CD4-positive, alpha-beta T cell treated with Interleukin-15 for 4 hours (primary cell): ENCODE measurements at regions not wholly inside any gene's neighbourhood (a gene's known extent, or its start where the extent isn't known, plus 50 kb on each side); places are given as distances from the start of the nearest gene placed in this dataset.

Experiments used
- DNase-seq: peaks from one replicate; pipeline ENCODE4 v3.0.0-alpha.2; 2020; ENCODE audit warnings: low spot score

GRCh38 chr12:3991798-3992580 is 118.8 kb upstream of the PARP11 start:
- DNase-seq: no peak

DNA sequence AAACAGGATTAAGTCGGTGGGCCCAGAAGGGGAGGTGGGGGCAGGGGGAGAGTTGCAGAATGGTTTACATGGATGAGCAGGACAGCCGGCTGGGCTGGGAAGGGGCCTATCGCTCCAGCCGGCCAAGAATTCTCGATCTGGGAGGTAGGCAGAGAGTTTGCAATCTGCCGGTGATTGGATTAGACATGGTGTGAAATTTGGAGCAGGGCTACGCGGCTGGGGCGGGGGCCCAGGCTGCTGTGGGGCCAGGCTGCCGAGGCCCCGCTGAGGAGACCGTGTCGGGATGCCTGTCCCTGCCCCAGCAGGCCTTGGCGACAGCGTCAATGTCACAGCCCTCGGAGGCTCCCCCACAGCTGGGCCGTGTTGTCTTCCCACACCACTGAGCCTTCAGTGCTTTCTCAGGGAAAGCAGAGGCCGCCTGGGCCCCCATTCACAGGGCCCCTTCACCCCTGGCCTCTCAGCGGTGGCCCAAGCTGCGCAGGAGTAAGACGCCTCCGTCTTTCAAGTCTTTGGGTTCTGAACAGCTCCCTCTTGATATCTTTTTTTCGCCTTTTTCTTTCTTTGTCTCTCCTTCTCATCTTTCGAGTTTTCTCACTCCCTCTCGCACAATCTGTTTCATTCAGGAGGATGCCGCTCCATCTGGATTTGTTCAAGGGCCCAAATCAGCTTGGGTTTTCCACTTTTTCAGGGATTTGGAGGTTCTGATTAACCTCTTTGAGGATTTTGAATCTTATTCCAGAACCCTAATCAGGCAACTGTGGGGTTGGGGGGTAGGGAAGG is 117.5 kb upstream of the PARP11 start:
- DNase-seq: no peak

DNA sequence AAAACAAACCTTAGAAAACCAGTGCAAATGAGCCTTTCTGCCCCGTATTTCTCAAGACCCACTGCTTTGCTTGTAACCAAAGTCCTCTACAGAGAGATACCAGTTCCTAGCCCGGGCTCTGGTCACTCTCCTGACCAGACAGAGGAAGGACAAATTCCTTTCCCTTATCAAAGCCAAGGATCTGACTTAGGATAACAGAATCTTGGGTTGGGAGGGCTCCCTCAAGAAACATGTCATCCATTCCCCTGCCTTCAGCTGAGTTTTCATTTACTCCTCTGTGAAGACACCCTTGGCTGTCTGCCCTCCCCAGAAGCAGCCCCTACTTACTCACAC is 116.0 kb upstream of the PARP11 start:
- DNase-seq: no peak

- peak; percentile 43 for DNase-seq
Observed at GRCh38 chr12:3988519-3989217, 115.5 kb upstream of the PARP11 start.

DNA sequence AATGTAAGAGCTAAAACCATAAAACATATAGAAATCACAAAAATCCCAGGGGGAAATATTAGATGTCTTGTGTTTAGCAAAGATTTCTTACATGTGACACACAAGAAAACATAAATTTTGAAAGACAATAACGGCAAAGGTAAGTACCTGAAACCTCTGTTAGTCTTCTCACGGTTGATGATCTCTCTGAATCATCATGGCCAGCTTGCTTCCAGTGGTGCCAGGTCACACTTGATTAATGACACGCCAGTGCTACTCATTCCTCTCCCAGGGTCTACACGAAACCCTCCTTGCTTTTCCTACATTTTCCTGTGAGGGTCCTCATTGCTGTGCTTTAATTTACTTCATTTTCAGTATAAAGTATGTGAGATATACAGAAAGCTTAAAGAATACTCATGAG is 114.4 kb upstream of the PARP11 start:
- no peak for DNase-seq

GRCh38 chr12:3980504-3981272 is 107.5 kb upstream of the PARP11 start:
- no peak for DNase-seq

- no peak for DNase-seq
Observed at GRCh38 chr12:3977621-3978020, 104.4 kb upstream of the PARP11 start.

DNA sequence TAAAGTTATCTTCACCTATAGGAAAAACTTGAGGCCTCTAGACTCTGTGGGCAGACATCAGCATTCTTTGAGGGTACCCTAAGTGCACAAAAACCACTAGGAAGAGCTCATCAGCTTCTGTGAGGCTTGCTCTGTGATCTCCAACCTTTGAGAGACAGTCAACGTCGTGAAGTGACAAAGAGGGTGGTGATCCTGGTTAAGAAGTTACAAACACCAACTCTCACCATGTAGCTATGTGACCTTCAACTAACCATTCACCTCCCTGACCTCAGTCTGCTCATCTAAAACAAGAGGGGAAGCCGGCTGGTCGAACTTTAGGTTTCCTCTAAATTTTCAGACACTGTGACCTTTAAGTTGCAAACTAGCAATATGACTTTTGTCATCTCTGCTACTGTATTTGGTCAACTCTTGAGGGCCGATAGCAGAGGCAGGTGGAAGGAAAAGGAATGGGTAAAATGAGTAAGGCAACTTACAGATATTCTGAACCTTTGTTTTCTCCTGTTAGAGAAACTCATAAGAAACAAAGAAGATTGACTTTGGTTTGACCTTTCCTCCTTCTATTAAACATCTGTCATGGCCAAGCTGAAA is 103.2 kb upstream of the PARP11 start:
- DNase-seq: no peak

DNA sequence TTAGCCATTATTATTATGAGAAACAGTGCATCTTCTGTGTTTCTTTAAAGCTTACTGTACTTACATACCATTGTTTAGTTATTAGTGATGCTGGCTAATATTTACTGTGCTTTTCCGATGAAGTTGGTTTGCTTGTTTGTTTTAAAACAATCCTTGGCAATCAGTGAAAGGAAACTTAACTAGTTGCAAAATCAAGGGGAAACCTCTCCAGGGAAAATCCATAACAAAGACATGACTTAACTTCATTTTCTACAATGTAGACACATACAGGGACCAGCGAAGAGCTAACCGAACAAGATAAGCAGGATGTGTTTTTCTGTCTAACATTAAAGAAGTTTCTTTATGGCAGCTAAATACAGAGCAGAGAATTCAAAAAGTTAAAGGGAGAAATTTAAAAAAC is 102.5 kb upstream of the PARP11 start:
- DNase-seq: no peak

DNA sequence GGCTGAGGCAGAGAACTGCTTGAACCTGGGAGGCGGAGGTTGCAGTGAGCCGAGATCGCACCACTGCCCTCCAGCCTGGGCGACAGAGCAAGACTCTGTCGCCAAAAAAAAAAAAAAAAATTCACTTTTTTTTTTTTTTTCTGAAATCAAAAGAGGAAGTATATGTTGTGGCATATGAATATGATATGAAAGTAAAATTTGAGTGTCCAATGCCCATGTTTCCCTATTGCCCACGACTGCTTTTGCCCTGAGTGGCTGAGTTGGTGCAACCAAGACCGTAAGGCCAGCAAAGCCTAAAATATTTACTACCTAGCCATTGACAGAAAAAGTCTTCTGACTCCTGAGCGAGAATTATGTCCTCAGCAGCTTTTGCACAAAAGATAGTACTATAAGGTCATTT is 101.7 kb upstream of the PARP11 start:
- no peak for DNase-seq

GRCh38 chr12:3973973-3974644 is 100.9 kb upstream of the PARP11 start:
- DNase-seq: no peak

- DNase-seq: no peak
Observed at GRCh38 chr12:3973269-3973884, 100.2 kb upstream of the PARP11 start.

GRCh38 chr12:3972576-3972975 is 99.4 kb upstream of the PARP11 start:
- DNase-seq: peak; percentile 24

GRCh38 chr12:3968523-3968922 is 95.3 kb upstream of the PARP11 start:
- DNase-seq: no peak

DNA sequence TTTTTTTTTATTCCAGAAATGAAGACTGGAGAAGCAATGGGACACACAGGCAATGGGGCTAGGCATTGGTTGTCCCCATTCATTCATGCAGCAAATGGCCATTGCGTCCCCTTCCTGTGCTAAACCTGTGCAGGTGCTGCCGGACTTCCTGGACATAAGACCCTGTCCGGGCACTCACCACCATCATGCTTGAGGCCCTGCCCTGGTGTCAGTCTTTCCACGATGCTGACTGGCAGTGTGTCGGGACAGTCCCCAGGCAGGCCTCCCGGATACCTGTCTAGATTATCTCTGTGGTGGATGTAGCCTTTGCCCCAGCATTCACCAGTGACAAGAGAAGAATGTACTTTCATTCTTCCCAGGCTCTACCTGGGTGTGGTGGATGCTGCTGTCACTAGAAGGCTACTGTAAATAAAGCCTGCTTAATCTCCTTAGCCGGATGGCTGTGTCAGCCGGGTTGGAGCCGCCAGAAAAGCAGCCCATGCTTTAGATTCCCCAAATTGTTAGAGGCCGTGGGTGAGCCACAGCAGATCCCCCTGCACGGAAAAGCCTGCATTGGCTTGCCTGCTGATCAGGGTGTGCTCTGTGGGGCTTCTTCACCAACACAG is 94.5 kb upstream of the PARP11 start:
- no peak for DNase-seq

- no peak for DNase-seq
Observed at GRCh38 chr12:3966376-3966775, 93.2 kb upstream of the PARP11 start.

- no peak for DNase-seq
Observed at GRCh38 chr12:3965046-3965445, 91.8 kb upstream of the PARP11 start.

DNA sequence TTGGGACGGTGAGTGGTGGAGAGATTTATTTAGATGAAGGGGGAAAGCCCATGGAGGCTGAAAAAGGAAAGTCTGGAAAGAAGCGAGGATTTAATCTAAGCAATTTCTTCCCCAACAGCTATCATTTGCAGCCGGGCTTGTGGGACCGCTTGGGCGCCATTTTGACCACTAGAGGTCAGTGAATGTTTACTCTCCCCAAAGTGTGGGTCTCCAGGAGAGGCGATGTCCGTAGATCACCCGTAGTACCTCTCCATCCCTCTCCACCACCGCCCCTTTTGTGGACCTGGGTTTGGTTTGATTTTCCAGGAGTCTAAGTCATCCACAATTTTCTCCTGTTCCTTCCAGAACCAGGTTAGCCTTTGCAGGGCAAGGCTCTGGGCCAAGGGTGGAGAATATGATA is 91.2 kb upstream of the PARP11 start:
- no peak for DNase-seq

- peak; percentile 76 for DNase-seq
Observed at GRCh38 chr12:3962631-3963483, 89.7 kb upstream of the PARP11 start.
